HFF-Myc (cell line): ENCODE measurements at regions not wholly inside any gene's neighbourhood (a gene's known extent, or its start where the extent isn't known, plus 50 kb on each side); places are given as distances from the start of the nearest gene placed in this dataset.

Experiments used
- DNase-seq: peaks from one replicate; pipeline ENCODE4 v3.0.0-alpha.2; 2011; ENCODE audit warnings: low read depth; ENCODE audit errors: extremely low read depth
- H3K4me3 ChIP-seq: replicated peaks from 2 replicates; pipeline ENCODE4 v1.5.1; 2011; ENCODE audit warnings: low read depth, mild to moderate bottlenecking, control low read depth, low read length
- TF ChIP-seq, protein P1 (sequence below): IDR thresholded peaks from 2 replicates; pipeline ENCODE4 v1.5.1; 2012; ENCODE audit warnings: mild to moderate bottlenecking, low read depth, low read length, control low read depth; ENCODE audit errors: missing control alignments

GRCh38 chr4:14529653-14530052 lies 472.6 kb upstream of the CPEB2 start:
- TF ChIP-seq, protein P1, sequence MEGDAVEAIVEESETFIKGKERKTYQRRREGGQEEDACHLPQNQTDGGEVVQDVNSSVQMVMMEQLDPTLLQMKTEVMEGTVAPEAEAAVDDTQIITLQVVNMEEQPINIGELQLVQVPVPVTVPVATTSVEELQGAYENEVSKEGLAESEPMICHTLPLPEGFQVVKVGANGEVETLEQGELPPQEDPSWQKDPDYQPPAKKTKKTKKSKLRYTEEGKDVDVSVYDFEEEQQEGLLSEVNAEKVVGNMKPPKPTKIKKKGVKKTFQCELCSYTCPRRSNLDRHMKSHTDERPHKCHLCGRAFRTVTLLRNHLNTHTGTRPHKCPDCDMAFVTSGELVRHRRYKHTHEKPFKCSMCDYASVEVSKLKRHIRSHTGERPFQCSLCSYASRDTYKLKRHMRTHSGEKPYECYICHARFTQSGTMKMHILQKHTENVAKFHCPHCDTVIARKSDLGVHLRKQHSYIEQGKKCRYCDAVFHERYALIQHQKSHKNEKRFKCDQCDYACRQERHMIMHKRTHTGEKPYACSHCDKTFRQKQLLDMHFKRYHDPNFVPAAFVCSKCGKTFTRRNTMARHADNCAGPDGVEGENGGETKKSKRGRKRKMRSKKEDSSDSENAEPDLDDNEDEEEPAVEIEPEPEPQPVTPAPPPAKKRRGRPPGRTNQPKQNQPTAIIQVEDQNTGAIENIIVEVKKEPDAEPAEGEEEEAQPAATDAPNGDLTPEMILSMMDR = no peak
- no peak for DNase-seq
- H3K4me3 ChIP-seq = no peak overlapping the region

DNA sequence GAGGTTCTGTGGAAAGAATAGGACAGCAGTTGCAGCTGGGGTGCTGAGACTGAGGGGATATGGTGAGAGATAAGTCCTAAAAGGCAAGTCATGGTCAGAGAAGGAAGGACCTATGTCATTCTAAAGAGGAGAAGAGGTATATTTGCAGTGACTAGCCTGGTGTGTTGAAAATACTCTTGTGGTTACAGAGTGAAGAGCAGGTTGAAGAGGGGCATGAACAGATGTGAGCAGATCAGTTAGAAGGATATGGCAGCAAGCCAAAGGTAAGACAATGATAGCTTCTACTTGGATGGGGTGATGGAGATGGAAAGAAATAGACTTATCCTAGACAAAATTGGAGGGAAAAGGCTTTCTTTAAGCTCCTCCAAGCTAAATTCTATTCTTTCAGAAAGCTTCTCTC lies 469.8 kb upstream of the CPEB2 start:
- TF ChIP-seq, protein P1 = no peak
- no peak for DNase-seq
- H3K4me3 ChIP-seq = no peak overlapping the region

GRCh38 chr4:14539246-14539645 lies 463.0 kb upstream of the CPEB2 start:
- no peak for DNase-seq
- TF ChIP-seq, protein P1 = no peak
- no peak overlapping the region for H3K4me3 ChIP-seq

- TF ChIP-seq, protein P1 = no peak
- DNase-seq = no peak
- no peak overlapping the region for H3K4me3 ChIP-seq
Measured at GRCh38 chr4:14545163-14545562, 457.1 kb upstream of the CPEB2 start.

- H3K4me3 ChIP-seq = no peak overlapping the region
- TF ChIP-seq, protein P1 = no peak
- no peak for DNase-seq
Measured at GRCh38 chr4:14545807-14546206, 456.5 kb upstream of the CPEB2 start.

DNA sequence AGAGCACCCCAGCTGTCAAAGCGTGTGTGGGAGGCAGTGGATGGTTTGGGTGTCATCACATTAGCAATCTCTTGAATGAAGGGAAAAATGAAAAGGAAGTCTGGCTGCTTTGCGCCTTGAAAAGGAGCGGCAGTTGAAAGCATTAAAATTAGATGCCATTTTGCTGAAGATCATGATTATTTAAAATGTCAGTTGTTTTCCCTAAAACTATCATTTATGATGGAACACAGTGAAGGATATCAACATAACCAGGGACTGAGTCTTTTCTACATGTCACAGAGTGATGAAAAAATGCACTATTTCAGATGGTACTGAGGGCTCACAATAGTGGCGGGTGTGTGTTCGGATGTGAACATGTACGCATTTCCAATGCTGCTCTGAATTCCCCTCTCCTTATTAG lies 450.2 kb upstream of the CPEB2 start:
- TF ChIP-seq, protein P1 = no peak
- no peak overlapping the region for H3K4me3 ChIP-seq
- no peak for DNase-seq

DNA sequence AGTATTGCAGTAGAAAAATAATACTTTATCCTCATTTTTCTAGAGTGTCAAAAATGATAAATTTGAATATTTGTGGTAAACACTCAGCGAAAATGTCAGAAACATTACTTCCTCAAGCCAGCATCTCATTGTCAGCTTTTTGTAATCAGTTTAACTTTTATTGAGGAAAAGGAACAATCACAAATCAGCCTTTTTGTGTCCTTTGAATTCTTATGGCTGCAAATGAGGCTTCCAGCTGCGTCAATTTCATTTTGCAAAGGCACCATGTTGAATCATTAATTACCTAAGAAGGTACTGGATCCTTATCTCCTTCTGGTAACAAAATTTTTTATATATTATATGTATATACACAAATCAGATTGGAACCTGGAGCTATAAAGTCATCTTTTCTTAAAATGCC lies 442.6 kb upstream of the CPEB2 start:
- no peak overlapping the region for H3K4me3 ChIP-seq
- TF ChIP-seq, protein P1 = no peak
- DNase-seq = no peak
